Right renal pelvis (tissue), 4 donors: ENCODE measurements at regions not wholly inside any gene's neighbourhood (a gene's known extent, or its start where the extent isn't known, plus 50 kb on each side); places are given as distances from the start of the nearest gene placed in this dataset.
"Not testable (repeated sequence)": the region's sequence is repeated elsewhere in the genome, so short reads cannot be mapped to it uniquely, and the experiment has no call there.

Experiments used
- DNase-seq, 4 donors: peaks; one replicate each; pipeline ENCODE4 v3.0.0-alpha.2; 2013; ENCODE audit warnings: low read depth in 4 of 4, low spot score in 3 of 4, missing footprints in 1 of 4

DNA sequence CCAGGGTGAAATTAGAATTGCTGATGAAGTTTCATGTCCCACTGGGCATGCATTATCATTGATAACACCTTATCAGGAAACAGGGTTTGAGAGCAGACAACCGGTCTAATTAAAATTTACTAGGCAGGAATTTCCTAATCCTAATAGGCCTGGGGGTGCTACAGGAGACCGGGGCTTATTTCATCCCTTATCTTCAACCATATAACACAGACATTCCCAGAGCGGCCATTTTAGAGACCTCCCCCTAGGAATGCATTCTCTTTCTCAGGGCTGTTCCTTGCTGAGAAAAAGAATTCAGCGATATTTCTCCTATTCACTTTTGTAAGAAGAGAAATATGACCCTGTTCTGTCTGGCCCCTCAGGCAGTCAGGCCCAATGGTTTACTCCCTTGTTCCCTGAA, 82.8 kb upstream of the PCAT7 start:
- DNase-seq = not testable (repeated sequence)

DNA sequence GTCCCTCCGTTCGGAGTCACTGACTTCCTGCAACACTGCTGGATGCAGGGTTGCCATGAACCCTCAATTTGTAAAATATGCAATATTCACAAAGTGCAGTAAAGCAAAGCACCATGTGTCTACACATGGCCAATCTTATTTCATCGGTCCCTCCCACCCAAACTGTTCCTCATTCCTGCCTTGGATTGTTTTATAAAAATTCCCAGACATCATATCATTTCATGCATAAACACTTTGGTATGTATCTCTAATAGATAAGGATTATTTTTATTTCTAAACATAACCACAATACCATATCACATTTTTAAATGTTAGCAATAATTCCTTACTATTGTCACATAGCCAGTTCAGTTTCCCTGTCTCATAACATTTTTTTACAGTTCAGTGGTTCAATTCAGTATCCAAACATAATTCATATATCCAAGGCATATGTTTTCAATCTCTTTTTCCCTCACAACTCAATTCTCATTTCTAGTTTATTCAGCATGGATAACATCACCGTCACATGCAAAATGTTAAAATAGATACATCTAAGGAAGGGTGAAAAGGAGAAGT, 82.0 kb upstream of the PCAT7 start:
- no peak for DNase-seq

DNA sequence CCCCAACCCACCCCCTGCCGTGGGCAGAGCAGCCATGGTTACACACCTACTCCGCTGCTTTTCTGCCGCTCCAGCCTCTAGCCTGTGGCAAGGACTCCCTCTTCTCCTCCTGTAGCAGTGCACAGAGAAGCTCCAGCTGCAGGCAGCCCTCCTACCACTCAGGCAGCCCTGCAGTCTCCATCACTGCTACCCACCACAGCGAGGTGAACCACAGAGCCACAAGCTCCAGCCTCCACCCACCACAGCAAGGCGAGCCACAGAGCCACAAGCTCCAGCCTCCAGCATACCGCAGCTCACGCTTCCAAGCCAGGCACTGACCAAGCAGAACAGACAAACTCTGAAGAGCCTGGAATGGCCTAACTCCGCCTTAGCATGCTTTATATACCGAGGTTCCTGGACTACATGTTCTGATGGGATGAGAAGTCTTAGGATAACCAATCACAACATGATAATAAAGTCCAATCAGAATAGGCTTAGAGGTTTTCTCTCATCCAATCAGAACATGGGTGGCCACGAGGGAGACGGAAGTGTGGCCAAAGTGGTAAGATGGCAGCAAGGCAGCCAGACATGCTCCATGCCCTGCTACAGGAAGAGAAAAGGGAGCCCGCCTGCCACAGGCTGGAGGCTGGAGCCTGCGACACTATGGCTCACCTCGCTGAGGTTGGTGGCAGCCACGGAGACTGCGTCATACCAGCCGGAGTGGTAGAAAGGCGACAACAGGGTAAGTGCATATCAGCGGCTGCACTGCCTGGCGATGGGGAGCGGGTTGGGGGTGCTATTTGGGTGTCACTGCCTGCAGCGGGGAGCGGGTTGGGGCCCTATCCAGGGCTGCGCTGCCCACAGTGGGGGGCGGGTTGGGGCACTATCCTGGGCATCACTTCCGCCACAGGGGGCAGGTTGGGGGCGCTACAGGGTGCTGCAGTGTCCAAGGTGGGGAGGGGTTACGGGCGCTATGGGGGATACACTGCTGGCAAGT, 75.8 kb upstream of the PCAT7 start:
- DNase-seq = no peak

DNA sequence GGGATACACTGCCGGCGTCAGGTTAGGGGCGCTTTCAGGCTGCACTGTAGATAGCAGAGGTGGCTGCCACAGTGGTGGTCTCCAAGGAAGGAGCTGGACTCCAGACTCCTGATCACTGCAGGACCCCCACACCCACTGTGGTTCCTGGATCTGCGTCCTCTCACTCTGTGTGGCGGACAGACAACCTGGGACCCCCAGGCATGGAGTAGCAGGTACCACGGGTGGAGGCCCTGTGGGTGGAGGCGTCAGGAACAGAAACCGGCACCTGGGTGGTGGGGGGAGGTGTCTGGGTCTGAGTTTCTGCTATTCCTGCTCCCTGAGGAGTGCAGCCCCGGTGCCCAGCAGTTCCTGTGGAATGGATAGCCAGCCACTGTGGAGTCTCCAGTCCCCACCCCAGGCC, 75.1 kb upstream of the PCAT7 start:
- DNase-seq = no peak

DNA sequence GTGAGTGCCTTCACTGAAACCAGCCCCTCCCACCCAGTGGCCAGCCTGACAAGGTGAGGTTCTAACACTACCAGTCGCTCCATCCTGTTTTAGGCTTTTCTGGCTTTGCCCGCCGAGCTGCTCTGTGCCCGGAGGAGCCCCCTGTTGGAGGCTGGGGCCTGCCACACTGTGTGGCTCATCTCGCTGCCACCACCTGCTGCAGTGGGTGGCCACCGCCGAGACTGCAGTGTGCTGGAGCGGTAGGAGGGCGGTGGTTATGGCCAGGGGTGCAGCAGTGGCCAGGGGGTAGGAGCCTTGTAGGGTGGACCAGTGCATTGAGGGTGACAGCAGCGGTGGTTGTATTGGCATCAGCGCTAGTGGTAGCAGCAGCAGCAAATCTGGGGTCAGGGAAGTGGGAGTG, 74.7 kb upstream of the PCAT7 start:
- no peak for DNase-seq

DNA sequence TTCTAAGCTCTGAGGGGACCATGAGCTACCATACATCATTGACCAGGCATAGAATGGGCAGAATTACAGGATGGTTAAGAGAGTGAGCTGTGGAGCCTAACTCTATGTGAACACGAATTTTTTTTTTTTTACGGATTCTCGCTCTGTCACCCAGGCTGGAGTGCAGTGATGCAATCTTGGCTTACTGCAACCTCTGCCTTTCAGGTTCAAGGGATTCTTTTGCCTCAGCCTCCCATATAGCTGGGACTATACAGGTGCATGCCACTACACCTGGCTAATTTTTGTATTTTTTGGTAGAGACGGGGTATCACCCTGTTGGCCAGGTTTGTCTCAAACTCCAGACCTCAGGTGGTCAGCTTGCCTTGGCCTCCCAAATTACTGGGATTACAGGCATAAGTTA, 72.8 kb upstream of the PCAT7 start:
- no peak for DNase-seq

DNA sequence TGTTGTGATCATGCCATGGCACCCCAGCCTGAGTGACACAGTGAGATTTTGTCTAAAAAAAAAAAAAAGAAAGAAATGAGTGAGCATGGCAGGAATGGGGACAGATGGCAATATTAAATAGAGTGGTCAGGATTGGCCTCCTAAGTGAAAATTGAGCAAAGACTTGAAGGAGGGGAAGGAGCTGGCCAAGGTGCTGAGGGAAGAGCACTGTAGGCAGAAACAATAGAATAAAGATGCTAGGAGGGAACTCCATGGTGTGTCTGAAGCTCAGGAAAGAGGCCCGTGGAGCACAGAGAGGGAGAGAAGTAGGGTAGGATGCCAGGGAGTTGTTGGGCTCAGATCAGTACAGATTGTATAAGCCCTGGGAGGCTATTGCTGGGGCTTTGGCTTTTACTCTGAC, 64.4 kb upstream of the PCAT7 start:
- peak in 1 of 4 donors; percentile 2 for DNase-seq

DNA sequence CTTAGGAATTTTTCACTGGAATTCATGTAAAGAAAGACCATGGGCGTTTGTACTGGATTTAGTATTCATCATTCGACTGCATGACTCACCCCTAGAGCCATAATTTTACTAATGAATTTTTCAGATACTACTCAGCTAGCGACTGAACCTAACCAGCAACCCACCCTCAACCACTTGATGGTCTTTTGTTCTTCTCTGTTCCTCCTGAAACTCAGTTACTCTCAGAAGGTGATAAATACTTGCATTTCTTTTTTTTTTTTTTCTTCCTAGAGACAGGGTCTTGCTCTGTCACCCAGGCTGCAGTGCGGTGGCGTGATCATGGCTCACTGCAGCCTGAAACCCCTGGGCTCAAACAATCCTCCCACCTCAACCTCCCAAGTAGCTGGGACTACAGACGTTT, 62.8 kb upstream of the PCAT7 start:
- DNase-seq = not testable (repeated sequence)

DNA sequence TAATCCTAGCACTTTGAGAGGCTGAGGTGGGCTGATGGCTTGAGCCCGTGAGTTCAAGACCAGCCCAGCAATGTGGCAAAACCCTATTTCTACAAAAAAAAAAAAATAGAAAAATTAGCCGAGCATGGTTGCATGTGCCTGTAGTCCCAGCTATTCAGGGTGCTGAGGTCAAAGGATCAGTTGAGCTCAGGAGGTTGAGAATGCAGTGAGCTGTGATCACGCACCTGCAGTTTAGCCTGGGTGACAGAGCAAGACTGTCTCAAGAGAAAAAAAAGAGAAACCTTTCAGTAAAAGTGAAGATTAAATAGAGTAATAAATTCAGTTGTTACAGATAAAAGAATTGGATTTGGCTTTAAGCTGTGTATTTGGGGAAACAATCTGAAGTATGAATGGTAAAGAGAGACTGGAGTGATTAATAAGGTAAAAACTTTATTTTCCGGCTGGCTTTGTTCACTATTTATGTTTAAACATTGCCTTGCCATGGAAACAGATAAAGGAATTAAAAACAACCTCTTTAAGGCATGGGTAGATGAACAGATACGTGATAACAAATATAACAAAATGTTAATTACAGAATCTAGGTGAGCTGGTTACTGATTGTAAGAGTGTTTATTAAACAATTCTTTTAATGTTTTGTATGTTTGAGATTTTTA, 56.0 kb upstream of the PCAT7 start:
- DNase-seq = no peak

DNA sequence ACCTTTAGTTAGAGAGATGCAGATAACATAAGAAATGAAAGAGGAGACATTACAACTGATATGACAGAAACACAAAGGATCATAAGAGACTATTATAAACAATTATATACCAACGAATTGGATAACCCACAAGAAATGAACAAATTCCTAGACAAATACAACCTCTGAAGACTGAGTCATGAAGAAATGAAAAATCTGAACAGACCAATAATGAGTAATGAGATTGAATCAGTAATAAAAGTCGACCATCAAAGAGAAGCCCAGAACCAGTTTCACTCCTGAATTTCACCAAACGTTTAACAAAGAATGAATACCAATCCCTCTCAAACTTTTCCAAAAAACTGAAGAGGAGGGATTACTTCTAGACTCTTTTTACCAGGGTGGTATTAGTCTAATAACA, 50.5 kb upstream of the PCAT7 start:
- DNase-seq = no peak
